GM18861 (cell line): ENCODE measurements at regions not wholly inside any gene's neighbourhood (a gene's known extent, or its start where the extent isn't known, plus 50 kb on each side); places are given as distances from the start of the nearest gene placed in this dataset.
"Not testable (repeated sequence)": the region's sequence is repeated elsewhere in the genome, so short reads cannot be mapped to it uniquely, and the experiment has no call there.

Experiments used
- ATAC-seq: cut with Tn5 transposase; IDR thresholded peaks from one replicate; pipeline ENCODE4 v1.9.1; 2021; ENCODE audit not compliant: unreplicated experiment

DNA sequence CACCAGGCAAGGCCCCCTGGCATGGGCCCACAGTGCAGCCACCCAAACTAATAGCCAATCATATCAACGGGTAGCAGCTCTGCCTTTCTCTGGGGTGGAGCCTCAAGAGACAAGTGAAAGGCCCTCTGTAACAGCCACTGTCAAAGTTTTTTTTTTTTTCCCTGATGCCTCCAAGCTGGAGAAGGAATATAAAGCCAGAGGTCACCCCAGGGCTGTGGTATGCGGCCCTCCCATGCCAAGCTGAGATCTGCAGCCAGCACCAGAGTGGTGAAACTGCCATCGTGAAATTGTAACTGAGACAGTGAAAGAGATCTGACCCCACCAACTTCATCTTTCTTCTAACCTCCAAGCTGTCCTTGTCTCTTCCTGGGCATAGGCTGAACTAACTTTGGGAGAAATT lies 407.0 kb downstream of the KLHL4 start:
- ATAC-seq, result no peak

DNA sequence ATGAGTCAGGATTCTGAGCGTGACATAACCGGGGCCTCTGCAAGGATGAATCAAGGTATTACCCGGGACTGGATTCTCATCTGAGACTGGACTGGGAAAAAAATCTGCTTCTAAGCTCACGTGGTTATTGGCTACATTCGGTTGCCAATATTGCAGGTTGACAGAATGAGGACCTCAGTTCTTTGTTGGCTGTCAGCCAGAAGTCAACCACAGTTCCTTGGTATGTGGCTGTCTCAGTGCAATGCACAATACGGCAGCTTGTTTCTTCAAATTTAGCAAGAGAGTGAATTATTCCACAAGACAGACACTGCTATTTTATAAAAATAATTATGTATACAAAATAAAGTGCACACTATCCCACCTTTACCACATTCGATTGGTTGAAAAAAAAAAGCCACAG lies 424.2 kb downstream of the KLHL4 start:
- no peak for ATAC-seq

DNA sequence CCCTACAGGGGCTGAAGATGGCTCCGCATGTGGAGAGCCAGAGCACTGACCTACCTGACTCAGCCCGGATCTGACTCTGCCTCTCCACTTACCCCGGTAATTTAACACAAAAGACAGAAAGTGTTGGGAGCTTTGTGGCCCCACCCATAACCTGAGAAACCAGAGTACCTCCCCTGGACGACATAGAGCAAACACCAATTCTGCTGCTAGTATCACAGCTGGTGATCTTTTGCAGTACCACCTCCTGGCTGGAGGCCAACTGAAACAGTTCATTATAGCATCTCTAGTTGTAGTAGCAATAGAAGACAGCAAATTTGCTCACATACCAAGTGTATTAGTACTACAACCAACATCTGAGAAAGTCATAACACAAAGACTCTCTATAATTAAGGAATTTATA lies 443.9 kb downstream of the KLHL4 start:
- ATAC-seq, result no peak

DNA sequence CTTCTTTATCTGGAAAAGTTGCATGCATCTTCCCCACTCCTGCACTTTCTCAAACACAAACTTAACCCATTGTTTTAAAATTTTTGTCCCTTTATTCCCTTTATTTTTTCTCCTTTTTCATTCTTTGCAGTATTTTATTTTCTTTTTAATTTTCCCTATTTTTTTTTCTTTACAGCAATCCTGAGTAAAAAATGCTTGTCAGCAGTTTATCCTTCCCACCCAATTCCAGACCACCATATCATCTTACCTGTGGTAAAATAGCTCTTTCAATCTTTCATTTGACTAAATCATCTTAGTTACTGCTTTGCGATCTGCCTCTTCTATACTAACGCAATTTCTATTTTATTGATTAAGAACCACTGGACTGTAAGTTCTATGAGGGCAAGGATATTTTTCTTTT lies 450.5 kb downstream of the KLHL4 start:
- no peak for ATAC-seq

DNA sequence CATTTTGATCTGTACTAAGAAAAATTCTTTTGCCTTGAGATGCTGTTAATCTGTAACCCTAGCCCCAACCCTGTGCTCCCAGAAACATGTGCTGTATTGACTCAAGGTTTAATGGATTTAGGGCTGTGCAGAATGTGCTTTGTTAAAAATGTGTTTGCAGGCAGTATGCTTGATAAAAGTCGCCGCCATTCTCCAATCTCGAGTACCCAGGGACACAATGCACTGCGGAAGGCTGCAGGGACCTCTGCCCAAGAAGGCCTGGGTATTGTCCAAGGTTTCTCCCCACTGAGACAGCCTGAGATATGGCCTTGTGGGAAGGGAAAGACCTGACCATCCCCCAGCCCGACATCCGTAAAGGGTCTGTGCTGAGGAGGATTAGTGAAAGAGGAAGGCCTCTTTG lies 454.5 kb downstream of the KLHL4 start:
- not testable (repeated sequence) for ATAC-seq

DNA sequence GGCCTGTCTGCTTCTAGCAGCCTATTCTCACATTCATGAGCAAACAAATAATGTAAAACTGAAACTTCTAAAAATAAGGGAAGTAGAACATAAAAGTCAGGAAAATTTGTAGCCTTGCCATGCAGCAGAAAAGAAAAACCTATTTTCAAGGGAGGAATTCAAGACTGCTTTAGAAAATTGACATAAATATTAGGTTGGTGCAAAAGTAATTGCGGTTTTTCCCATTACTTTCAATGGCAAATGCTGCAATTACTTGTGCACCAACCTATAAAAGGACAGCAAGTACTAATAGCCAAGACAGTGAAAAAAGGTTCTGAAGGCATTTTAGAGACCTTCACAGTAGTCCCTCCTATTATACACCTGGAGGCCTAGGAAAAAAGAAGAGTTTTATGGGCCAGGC lies 457.8 kb downstream of the KLHL4 start:
- no peak for ATAC-seq

DNA sequence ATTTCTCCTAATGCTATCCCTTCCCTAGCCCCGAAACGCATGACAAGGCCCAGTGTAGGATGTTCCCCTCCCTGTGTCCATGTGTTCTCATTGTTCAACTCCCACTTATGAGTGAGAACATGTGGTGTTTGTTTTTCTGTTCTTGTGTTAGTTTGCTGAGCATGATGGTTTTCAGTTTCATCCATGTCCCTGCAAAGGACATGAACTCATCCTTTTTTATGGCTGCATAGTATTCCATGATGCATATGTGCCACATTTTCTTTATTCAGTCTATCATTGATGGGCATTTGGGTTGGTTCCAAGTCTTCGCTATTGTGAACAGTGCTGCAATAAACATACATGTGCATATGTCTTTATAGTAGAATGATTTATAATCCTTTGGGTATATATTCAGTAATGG lies 490.3 kb downstream of the KLHL4 start:
- ATAC-seq, result not testable (repeated sequence)

DNA sequence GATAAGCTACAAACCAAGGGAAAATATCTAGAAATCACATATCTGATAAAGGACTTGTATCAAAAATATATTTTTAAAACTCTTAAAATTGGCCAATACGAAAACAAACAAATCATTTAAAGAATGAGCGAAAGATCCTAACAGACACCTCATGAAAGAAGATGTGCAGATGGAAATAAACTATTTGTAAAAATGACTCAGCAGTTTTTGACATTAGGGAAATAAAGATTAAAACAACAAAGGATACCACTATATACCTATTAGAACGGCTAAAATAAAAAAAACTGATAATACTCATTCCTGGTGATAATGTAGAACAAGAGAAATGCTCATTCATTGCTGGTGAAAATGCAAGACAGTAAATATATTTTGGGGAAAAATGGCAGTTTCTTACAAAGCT lies 506.4 kb downstream of the KLHL4 start:
- no peak for ATAC-seq

DNA sequence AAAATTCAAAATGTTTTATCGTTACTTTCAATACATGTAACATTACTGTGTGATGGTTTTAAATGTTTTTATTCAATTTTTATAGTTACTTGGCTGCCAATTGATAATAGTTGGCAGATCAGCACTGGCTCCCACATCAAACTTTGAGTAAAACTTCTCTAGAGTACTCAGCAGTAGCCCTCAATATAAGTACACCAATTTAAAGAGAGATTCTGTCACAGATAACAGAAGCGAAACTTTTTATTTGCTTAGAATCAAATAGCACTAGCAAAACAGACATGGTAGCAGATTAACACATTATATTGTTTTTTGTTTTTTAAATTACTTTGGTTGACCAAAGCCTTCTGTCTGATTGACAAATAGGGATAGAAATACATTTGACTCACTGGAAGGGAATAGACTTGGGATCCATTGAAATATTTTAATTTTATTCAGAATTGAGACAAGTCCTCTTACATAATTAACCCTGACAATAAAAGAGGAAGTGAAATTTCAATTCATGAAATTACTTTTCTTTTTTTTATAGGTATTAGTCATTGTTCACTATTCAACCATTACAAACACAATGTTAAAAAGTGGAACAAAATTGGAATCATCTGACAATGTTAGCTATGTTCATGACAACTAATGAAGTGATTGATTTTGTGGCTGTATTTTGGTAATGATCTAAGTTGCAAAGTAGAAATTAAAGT lies 554.9 kb downstream of the KLHL4 start:
- ATAC-seq, result no peak

DNA sequence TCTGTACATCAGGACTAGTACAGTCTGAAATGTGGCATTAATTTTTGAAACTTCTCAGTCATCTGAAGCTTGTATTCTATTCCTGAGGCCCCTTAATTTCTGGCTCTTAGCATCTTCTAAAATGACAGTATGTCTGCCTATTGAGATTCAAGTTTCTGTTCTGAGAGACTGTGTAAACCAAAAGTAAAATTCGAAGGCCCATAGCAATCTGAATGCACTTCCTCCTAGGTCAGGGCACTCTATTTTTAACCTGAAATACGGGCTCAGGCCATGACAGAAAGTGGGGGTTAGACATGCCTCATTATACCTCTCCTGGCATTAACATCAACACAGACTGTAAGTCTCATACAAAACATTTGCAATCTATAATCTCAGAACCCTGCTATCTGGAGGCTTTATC lies 584.4 kb downstream of the KLHL4 start:
- no peak for ATAC-seq

DNA sequence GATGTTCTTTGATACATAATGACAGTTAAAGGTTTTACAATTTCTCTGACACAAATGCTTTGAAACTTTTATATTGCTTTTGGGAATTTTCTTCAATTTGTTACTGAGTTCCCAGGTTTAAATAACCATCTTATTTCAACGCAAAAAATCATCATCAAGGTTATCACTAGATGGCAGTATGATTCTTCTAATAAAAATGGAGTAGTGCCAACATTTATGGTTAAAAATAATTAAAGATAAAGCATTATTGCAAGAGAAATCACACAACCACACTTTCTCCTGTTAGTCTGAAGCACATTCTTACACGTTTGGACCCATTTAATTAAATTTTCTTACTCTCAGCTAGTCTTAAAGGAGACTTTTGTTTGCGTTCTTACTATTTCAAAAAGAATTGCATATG lies 611.3 kb upstream of the CPXCR1 start:
- ATAC-seq, result no peak

DNA sequence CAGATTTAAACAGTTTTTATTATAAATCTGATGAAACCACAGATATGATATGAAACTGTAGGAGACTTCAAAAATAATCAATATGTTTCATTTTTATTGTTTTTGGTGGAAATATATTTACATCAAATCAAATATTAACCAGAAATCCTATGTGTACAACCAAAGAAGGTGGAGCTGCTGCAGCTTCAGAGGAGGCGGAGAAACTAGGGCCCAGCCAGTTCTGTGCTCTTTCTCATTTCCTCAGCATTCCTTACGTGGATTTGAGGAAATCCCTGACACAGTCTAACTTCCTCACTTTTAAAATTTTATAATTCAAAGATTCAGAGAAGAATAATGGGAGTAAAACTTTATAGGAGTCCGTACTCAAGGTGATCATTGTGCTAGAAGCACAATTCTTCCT lies 610.7 kb upstream of the CPXCR1 start:
- no peak for ATAC-seq

DNA sequence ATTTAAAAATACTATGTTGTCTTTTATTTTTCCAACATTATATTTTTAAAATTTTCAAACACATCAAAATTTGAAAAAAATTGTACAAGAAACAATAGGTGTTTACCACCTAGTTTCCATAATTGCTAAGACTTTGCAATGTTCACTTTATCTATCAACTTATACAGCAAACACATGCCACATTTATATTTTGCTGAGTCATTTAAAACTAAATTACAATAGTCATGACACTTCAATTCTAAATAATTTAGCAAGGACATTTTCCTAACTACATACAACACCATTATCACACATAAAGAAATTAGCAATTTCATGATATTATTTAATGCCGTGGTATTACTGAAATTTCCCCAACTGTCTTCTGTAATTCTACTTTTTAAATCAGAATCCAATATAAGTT lies 600.4 kb upstream of the CPXCR1 start:
- no peak for ATAC-seq

DNA sequence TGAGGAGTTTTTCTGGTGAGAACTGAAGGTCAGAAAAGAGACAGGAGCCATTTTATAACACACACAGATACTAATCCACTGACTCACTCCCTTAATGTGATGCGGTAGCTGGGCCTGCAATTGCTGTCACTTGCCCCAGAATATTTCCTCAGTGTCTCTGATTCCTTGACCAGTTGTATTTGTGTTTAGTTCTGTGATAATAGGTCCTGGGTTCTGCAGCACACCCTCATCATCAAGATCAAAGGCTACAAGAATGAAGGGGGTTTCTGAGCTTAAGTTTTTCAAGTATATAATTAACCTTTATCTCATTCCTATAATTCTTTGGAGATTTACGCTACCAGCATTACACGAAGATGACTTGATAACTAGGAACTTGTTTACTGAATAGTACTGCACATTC lies 576.5 kb upstream of the CPXCR1 start:
- no peak for ATAC-seq

DNA sequence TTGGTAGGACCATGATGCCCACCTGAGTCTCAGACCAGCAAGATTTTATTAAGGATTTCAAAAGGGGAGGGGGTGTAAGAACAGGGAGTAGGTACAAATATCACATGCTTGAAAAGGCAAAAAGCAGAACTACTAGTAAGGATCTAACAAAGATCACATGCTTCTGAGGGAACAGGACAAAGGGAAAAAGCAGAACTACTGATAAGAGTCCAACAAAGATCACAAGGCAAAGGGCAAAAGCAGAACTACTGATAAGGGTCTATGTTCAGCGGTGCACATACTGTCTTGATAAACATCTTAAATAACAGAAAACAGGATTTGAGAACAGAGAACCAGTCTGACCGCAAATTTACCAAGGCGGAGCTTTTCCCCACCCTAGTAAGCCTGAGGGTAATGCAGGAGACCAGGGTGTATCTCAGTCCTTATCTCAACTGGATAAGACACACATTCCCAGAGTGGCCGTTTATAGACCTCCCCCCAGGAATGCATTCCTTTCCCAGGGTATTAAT lies 573.0 kb upstream of the CPXCR1 start:
- ATAC-seq, result not testable (repeated sequence)

DNA sequence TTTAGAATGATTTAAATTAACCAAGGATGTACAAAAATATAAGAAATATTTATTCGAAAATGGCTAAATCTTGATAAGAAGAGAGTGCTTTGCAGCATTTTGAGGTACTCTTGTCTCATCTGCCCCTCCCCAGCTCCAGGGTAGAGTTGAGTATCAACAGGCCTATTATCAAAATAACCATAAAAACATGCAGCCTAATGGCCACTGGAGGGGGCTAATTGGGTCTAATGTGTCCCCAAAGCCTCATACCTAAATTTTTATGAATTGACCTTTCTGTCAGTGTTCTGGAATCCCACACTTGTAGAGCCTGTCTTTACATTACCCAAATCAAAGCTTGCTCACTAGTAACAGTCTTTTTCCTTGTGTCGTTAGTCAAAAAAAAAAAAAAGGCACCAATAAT lies 544.9 kb upstream of the CPXCR1 start:
- ATAC-seq, result no peak

DNA sequence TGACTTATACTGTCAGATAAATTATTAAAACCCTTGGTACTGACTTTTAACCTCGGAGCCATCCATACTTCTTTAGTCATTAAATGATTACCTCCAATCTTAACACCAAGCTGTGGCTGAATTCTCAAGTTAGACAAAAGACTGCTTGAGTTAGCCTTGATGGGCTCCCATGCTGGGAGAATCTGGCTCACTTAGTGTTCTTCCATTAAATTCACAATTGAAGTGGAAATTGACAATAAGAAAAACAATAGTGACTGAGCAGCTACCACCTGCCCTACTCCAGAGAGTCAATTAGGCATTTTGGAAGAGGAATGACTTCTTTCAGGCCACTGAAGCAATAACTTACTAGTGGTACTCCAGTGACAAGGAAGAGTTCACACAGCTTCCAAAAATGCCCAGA lies 503.0 kb upstream of the CPXCR1 start:
- no peak for ATAC-seq

DNA sequence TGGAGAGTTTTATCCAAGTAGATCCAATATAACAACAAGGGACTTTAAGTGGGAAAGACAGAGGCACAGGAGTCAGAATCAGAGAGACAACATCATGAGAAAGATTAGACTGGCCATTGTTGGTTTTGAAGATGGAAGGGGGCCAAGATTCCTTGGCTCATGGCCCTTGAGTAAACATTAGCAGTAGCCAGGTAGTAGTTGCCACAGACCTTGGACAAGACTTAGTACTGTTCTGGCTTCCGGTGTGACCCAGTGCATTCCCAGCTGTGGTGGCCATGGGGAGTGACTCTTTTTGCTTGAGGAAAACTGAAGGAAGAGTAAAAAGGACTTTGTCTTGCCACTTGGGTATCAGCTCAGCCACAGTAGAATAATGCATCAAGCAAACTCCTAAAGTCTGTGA lies 462.2 kb upstream of the CPXCR1 start:
- no peak for ATAC-seq

DNA sequence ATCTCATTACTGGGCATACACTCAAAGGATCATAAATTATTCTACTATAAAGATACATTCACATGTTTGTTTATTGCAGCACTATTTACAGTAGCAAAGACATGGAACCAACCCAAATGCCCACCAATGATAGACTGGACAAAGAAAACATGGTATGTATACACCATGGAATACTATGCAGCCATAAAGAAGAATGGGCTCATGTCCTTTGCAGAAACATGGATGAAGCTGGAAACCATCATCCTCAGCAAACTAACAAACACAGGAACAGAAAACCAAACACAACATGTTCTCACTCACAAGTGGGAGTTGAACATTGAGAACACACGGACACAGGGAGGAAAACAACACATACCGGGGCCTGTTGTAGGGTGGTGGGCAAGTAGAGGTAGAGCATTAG lies 433.1 kb upstream of the CPXCR1 start:
- not testable (repeated sequence) for ATAC-seq

DNA sequence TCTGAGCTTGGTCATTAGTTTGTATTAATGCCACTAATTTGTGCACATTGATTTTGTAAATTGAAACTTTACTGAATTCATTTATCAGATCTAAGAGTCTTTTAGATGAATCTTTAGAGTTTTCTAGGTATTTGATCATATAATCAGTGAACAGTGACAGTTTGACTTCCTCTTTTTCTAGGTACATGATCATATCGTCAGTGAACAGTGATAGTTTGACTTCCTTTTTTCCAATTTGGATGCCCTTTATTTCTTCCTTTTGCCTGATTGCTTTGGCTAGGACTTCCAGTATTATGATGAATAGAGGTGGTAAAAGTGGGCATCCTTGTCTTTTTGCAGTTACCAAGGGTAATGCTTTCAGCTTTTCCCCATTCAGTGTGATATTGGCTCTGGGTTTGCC lies 421.4 kb upstream of the CPXCR1 start:
- ATAC-seq, result no peak

DNA sequence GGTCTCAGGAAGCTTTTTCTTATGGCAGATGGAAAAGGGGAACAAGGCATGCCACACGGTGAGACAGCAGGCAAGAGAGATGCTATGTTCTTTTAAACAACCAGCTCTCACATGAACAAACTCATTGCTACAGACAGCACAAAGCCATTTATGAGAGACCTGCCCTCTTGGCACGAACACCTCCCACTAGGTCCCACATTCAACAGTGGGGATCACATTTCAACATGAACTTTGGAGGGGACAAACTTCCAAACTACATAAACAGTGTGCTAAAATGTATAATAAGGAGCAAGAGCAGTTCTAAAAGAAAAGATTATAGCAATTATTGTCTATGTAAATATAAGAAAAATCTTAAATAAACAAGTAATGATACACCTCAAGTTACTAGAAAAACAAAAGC lies 391.8 kb upstream of the CPXCR1 start:
- no peak for ATAC-seq

DNA sequence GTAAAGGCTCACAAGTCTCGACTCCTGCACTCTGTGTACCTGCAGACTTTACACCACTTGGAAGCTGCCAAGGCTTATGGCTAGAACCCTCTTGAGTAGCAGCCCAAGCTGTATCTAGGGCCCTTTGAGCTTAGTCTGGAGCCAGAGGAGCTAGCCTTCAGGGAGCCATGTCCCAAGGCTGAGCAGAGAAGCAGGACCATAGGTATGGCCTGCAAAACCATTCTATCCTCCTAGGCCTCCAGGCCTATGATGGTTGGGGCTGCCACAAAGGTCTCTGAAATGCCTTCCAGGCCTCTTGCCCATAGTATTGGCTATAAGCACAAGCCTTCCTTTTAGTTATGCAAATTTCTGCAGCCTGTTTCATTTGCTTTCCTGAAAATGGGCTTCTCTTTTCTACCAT lies 380.7 kb upstream of the CPXCR1 start:
- no peak for ATAC-seq

DNA sequence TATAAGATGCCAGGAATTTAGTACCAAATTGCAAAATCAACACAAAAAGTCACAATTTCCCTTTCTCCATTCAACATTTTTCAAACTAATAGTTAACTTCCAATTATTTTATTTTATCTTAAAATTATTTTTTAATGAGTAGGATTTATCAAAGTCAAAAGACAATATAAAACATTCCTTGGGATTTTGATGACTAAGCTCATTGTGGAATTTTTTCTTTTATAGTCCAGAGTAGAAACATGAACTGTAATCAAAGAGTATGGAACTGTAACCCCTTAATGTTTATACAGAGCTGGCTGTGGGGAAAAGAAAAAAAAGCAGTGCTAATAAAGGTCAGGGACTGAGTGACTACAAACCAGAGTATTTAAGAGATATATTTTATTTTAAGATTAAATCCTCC lies 368.6 kb upstream of the CPXCR1 start:
- no peak for ATAC-seq
